MM.1S (cell line): ENCODE measurements at regions not wholly inside any gene's neighbourhood (a gene's known extent, or its start where the extent isn't known, plus 50 kb on each side); places are given as distances from the start of the nearest gene placed in this dataset.

Experiments used
- EZH2 ChIP-seq: fragments of 300-600 bp; sonication (generic); optimal IDR thresholded peaks from 2 replicates; pipeline ENCODE3; 2017; ENCODE audit warnings: low read depth, mild to moderate bottlenecking, antibody characterized with exemption, low read length, mixed read lengths
- EZH2phosphoT487 ChIP-seq: fragments of 300-600 bp; sonication (generic); IDR thresholded peaks from 2 replicates; pipeline ENCODE4 v1.6.1; 2018; ENCODE audit warnings: antibody characterized with exemption, low read length
- TF ChIP-seq, protein P1 (sequence below): fragments of 300-600 bp; sonication (generic); IDR thresholded peaks from 2 replicates; pipeline ENCODE4 v1.5.1; 2016; ENCODE audit warnings: antibody characterized with exemption, low read length, mixed read lengths

DNA sequence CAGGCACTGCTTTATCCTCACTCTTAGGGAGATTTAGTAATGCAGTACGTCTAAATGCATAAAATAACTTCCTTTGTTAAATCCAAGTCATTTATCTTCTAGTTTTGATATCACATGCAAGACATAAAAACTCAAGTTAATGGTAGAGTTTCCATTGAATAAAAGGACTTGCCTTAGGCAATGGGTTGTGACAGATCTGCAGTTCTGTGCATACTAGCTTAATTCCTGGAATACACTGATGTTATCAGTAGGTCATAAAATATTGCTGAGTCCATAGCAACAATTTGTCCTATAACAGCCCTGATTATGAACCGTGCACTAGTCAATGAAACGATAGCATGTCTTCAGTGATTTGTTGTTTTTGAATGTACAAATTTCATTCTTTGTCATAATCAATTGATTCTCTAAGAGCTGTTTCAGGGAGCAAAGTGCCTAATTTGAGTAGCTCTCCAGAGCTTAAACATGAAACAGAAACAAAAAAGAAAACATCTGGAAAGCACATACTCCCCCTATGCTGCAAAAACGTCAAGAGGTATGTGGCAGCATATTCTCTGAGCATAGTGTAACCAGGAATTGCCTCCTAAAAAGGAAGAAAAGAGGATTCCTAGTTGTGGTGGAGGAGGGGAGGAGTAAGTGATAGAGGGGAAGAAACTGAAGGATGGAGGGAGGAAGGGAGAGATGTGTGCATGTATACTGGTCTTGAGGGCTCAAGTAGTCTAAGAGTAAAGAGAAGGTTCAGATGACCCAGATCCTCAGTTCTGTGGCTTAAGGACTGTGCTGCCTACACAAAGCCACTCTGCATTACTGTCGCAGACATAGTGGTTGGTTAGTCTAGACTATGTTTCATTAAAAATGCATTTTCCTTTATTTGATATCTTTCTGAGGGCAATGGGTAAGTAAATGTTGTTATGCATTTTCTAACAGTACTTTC, 589.2 kb downstream of the PRR16 start:
- TF ChIP-seq, protein P1, sequence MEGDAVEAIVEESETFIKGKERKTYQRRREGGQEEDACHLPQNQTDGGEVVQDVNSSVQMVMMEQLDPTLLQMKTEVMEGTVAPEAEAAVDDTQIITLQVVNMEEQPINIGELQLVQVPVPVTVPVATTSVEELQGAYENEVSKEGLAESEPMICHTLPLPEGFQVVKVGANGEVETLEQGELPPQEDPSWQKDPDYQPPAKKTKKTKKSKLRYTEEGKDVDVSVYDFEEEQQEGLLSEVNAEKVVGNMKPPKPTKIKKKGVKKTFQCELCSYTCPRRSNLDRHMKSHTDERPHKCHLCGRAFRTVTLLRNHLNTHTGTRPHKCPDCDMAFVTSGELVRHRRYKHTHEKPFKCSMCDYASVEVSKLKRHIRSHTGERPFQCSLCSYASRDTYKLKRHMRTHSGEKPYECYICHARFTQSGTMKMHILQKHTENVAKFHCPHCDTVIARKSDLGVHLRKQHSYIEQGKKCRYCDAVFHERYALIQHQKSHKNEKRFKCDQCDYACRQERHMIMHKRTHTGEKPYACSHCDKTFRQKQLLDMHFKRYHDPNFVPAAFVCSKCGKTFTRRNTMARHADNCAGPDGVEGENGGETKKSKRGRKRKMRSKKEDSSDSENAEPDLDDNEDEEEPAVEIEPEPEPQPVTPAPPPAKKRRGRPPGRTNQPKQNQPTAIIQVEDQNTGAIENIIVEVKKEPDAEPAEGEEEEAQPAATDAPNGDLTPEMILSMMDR, result no peak
- no peak for TF ChIP-seq EZH2phosphoT487
- no peak for TF ChIP-seq EZH2
